ENCODE measurements at regions not wholly inside any gene's neighbourhood (a gene's known extent, or its start where the extent isn't known, plus 50 kb on each side); places are given as distances from the start of the nearest gene placed in this dataset.
A peak's percentile ranks its signal among the peaks of the same experiment; 100 is the strongest.
"Not testable (repeated sequence)": the region's sequence is repeated elsewhere in the genome, so short reads cannot be mapped to it uniquely, and the experiment has no call there.

- H3K36me3 ChIP-seq (ENCODE audit: control insufficient read depth, insufficient read depth, low read length), result no peaks in the 10 kb centered on the region
- H3K4me1 ChIP-seq (ENCODE audit: control insufficient read depth, insufficient read depth, low read length), result no peaks in the 10 kb centered on the region
- no peak for DNase-seq
- WGBS (ENCODE audit: insufficient coverage, low lambda C conversion rate), result 100% methylated on average over 1 of the region's 9 CpGs
- no peaks in the 10 kb centered on the region for H3K27me3 ChIP-seq (ENCODE audit: control insufficient read depth, insufficient read depth, low read length)
- no peak overlapping the region for H3K27ac ChIP-seq (ENCODE audit: low read length)
- H3K4me3 ChIP-seq (ENCODE audit: low read length), result no peak overlapping the region
- no peaks in the 10 kb centered on the region for H3K9me3 ChIP-seq (ENCODE audit: control insufficient read depth, low read depth, low read length)
Measured at GRCh38 chr19:56894626-56895025, 54.1 kb upstream of the PEG3 start.

GRCh38 chr19:56896095-56896494, 55.6 kb upstream of the PEG3 start:
- Histone ChIP-seq H3K36me3 (ENCODE audit: control insufficient read depth, insufficient read depth, low read length) (no peaks in the 10 kb centered on the region), H3K4me3 (ENCODE audit: low read length) (no peak overlapping the region), H3K4me1 (ENCODE audit: control insufficient read depth, insufficient read depth, low read length) (no peaks in the 10 kb centered on the region), H3K27ac (ENCODE audit: low read length) (no peak overlapping the region), H3K9me3 (ENCODE audit: control insufficient read depth, low read depth, low read length) (no peaks in the 10 kb centered on the region), H3K27me3 (ENCODE audit: control insufficient read depth, insufficient read depth, low read length) (no peaks in the 10 kb centered on the region)
- no peak for DNase-seq
- no CpG with 5 or more reads among the region's 3 CpGs for WGBS (ENCODE audit: insufficient coverage, low lambda C conversion rate)

GRCh38 chr19:56899943-56900342, 59.4 kb upstream of the PEG3 start:
- Histone ChIP-seq H3K27ac (ENCODE audit: low read length) (no peak overlapping the region), H3K4me1 (ENCODE audit: control insufficient read depth, insufficient read depth, low read length) (no peaks in the 10 kb centered on the region), H3K27me3 (ENCODE audit: control insufficient read depth, insufficient read depth, low read length) (no peaks in the 10 kb centered on the region), H3K36me3 (ENCODE audit: control insufficient read depth, insufficient read depth, low read length) (no peaks in the 10 kb centered on the region), H3K9me3 (ENCODE audit: control insufficient read depth, low read depth, low read length) (no peaks in the 10 kb centered on the region), H3K4me3 (ENCODE audit: low read length) (no peak overlapping the region)
- DNase-seq, result no peak
- WGBS (ENCODE audit: insufficient coverage, low lambda C conversion rate), result no CpG with 5 or more reads among the region's 6 CpGs

DNA sequence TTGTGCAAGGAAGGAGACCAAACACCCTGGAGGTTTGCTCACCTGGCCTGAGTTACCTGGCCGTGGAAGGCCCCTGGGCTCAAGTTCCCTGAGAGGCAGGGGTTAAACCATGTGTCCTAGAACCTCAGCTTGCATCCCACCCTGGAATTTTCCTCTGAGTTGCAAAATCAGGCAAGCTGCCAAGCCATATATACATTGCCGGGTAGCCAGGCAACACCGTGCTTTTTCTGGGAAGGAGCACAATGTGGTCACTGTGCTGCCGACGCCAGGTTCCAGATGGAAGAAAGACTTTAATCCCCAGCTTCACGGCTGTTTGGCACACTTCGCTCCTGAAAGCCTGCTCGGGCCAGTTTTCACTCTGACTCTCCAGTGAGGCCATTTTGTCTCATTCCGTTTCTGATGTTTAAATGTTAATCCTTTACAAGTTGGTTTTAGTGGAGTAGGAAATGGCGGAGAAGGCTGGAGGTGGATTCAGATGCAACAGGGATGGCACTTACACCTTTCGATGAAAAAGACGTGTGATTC, 60.1 kb upstream of the PEG3 start:
- no peaks in the 10 kb centered on the region for H3K27me3 ChIP-seq (ENCODE audit: control insufficient read depth, insufficient read depth, low read length)
- no peaks in the 10 kb centered on the region for H3K36me3 ChIP-seq (ENCODE audit: control insufficient read depth, insufficient read depth, low read length)
- no peak overlapping the region for H3K4me3 ChIP-seq (ENCODE audit: low read length)
- DNase-seq, result peak; percentile 23 to 46
- no peaks in the 10 kb centered on the region for H3K4me1 ChIP-seq (ENCODE audit: control insufficient read depth, insufficient read depth, low read length)
- H3K9me3 ChIP-seq (ENCODE audit: control insufficient read depth, low read depth, low read length), result no peaks in the 10 kb centered on the region
- no CpG with 5 or more reads among the region's 12 CpGs for WGBS (ENCODE audit: insufficient coverage, low lambda C conversion rate)
- no peak overlapping the region for H3K27ac ChIP-seq (ENCODE audit: low read length)

- Histone ChIP-seq H3K36me3 (ENCODE audit: control insufficient read depth, insufficient read depth, low read length) (no peaks in the 10 kb centered on the region), H3K27ac (ENCODE audit: low read length) (no peak overlapping the region), H3K4me3 (ENCODE audit: low read length) (no peak overlapping the region), H3K4me1 (ENCODE audit: control insufficient read depth, insufficient read depth, low read length) (no peaks in the 10 kb centered on the region), H3K27me3 (ENCODE audit: control insufficient read depth, insufficient read depth, low read length) (no peaks in the 10 kb centered on the region), H3K9me3 (ENCODE audit: control insufficient read depth, low read depth, low read length) (no peaks in the 10 kb centered on the region)
- WGBS (ENCODE audit: insufficient coverage, low lambda C conversion rate), result 100% methylated on average over 1 of the region's 6 CpGs
- DNase-seq, result no peak
Measured at GRCh38 chr19:56905631-56906150, 65.2 kb upstream of the PEG3 start.

- H3K9me3 ChIP-seq (ENCODE audit: control insufficient read depth, low read depth, low read length), result no peaks in the 10 kb centered on the region
- H3K4me3 ChIP-seq (ENCODE audit: low read length), result no peak overlapping the region
- no peaks in the 10 kb centered on the region for H3K4me1 ChIP-seq (ENCODE audit: control insufficient read depth, insufficient read depth, low read length)
- WGBS (ENCODE audit: insufficient coverage, low lambda C conversion rate), result no CpG with 5 or more reads among the region's 10 CpGs
- DNase-seq, result no peak
- H3K27me3 ChIP-seq (ENCODE audit: control insufficient read depth, insufficient read depth, low read length), result no peaks in the 10 kb centered on the region
- H3K27ac ChIP-seq (ENCODE audit: low read length), result no peak overlapping the region
- H3K36me3 ChIP-seq (ENCODE audit: control insufficient read depth, insufficient read depth, low read length), result no peaks in the 10 kb centered on the region
Measured at GRCh38 chr19:56912401-56913112, 72.0 kb upstream of the PEG3 start.

DNA sequence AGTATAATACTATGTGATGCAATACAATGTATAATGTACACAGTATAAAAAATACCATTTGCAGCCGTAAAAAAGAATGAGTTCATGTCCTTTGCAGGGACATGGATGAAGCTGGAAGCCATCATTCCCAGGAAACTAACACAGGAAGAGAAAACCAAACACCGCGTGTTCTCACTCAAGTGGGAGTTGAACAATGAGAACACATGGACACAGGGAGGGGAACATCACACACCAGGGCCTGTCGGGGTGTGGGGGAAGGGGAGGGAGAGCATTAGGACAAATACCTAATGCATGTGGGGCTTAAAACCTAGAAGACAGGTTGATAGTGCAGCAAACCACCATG, 72.6 kb upstream of the PEG3 start:
- not testable (repeated sequence) for H3K27me3 ChIP-seq (ENCODE audit: control insufficient read depth, insufficient read depth, low read length); DNase-seq; H3K4me1 ChIP-seq (ENCODE audit: control insufficient read depth, insufficient read depth, low read length); H3K4me3 ChIP-seq (ENCODE audit: low read length); H3K9me3 ChIP-seq (ENCODE audit: control insufficient read depth, low read depth, low read length); H3K27ac ChIP-seq (ENCODE audit: low read length); H3K36me3 ChIP-seq (ENCODE audit: control insufficient read depth, insufficient read depth, low read length)
- no CpG with 5 or more reads among the region's 4 CpGs for WGBS (ENCODE audit: insufficient coverage, low lambda C conversion rate)

GRCh38 chr19:56916528-56916927, 76.0 kb upstream of the PEG3 start:
- Histone ChIP-seq H3K36me3 (ENCODE audit: control insufficient read depth, insufficient read depth, low read length) (no peaks in the 10 kb centered on the region), H3K27me3 (ENCODE audit: control insufficient read depth, insufficient read depth, low read length) (peaks cover 5% of the 10 kb centered on the region), H3K4me3 (ENCODE audit: low read length) (no peak overlapping the region), H3K27ac (ENCODE audit: low read length) (no peak overlapping the region), H3K9me3 (ENCODE audit: control insufficient read depth, low read depth, low read length) (no peaks in the 10 kb centered on the region), H3K4me1 (ENCODE audit: control insufficient read depth, insufficient read depth, low read length) (no peaks in the 10 kb centered on the region)
- no peak for DNase-seq
- WGBS (ENCODE audit: insufficient coverage, low lambda C conversion rate), result 100% methylated on average over 1 of the region's 2 CpGs

DNA sequence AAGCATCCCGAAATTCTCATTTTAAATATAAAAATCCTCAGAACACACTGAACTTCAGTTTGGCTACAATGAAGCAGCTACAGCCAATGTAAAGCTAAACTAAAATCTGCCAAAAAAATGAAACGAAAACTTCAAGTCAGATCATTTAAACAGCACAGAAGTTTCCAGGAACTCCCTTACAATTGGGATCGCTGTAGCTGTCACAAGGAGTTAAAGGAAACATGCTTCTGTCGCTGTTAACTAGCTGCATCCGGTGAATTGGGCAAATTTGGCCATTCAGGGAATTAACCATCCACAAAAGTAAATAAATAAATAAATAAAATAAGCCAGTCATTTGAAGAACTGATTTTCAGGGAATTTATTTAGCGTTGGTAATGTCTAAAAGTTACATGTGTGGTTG, 77.0 kb upstream of the PEG3 start:
- peaks cover 5% of the 10 kb centered on the region for H3K27me3 ChIP-seq (ENCODE audit: control insufficient read depth, insufficient read depth, low read length)
- H3K4me1 ChIP-seq (ENCODE audit: control insufficient read depth, insufficient read depth, low read length), result no peaks in the 10 kb centered on the region
- H3K27ac ChIP-seq (ENCODE audit: low read length), result no peak overlapping the region
- no peak for DNase-seq
- WGBS (ENCODE audit: insufficient coverage, low lambda C conversion rate), result 66% methylated on average over 5 of the region's 6 CpGs
- no peak overlapping the region for H3K4me3 ChIP-seq (ENCODE audit: low read length)
- no peaks in the 10 kb centered on the region for H3K36me3 ChIP-seq (ENCODE audit: control insufficient read depth, insufficient read depth, low read length)
- H3K9me3 ChIP-seq (ENCODE audit: control insufficient read depth, low read depth, low read length), result no peaks in the 10 kb centered on the region

- no peak for DNase-seq
- peaks cover 5% of the 10 kb centered on the region for H3K27me3 ChIP-seq (ENCODE audit: control insufficient read depth, insufficient read depth, low read length)
- no peaks in the 10 kb centered on the region for H3K36me3 ChIP-seq (ENCODE audit: control insufficient read depth, insufficient read depth, low read length)
- WGBS (ENCODE audit: insufficient coverage, low lambda C conversion rate), result 27% methylated on average over 4 of the region's 6 CpGs
- no peaks in the 10 kb centered on the region for H3K4me1 ChIP-seq (ENCODE audit: control insufficient read depth, insufficient read depth, low read length)
- no peak overlapping the region for H3K4me3 ChIP-seq (ENCODE audit: low read length)
- H3K27ac ChIP-seq (ENCODE audit: low read length), result no peak overlapping the region
- no peaks in the 10 kb centered on the region for H3K9me3 ChIP-seq (ENCODE audit: control insufficient read depth, low read depth, low read length)
Measured at GRCh38 chr19:56917998-56918397, 77.5 kb upstream of the PEG3 start.
